Hematopoietic multipotent progenitor cell treated with erythropoietin and hydrocortisone succinate and interleukin-3 and kit ligand, for 8 days (in vitro differentiated cells): ENCODE measurements at regions not wholly inside any gene's neighbourhood (a gene's known extent, or its start where the extent isn't known, plus 50 kb on each side); places are given as distances from the start of the nearest gene placed in this dataset.
"Not testable (repeated sequence)": the region's sequence is repeated elsewhere in the genome, so short reads cannot be mapped to it uniquely, and the experiment has no call there.

Experiments
- DNase-seq: peaks from one replicate; pipeline ENCODE4 v3.0.0-alpha.2; 2015

- no peak for DNase-seq
Observed at GRCh38 chrX:87236830-87237440, 280.7 kb upstream of the KLHL4 start.

- no peak for DNase-seq
Observed at GRCh38 chrX:87265518-87265917, 252.1 kb upstream of the KLHL4 start.

- DNase-seq: no peak
Observed at GRCh38 chrX:87272491-87272890, 245.1 kb upstream of the KLHL4 start.

GRCh38 chrX:87299563-87300160 is 217.9 kb upstream of the KLHL4 start:
- DNase-seq: peak; percentile 5

GRCh38 chrX:87310780-87311179 is 206.8 kb upstream of the KLHL4 start:
- no peak for DNase-seq

- no peak for DNase-seq
Observed at GRCh38 chrX:87327267-87327666, 190.3 kb upstream of the KLHL4 start.

- no peak for DNase-seq
Observed at GRCh38 chrX:87337267-87337666, 180.3 kb upstream of the KLHL4 start.

- DNase-seq: peak; percentile 7
Observed at GRCh38 chrX:87338510-87338909, 179.1 kb upstream of the KLHL4 start.

- no peak for DNase-seq
Observed at GRCh38 chrX:87370865-87371264, 146.7 kb upstream of the KLHL4 start.

GRCh38 chrX:87374324-87374723 is 143.3 kb upstream of the KLHL4 start:
- DNase-seq: no peak

GRCh38 chrX:87376896-87377295 is 140.7 kb upstream of the KLHL4 start:
- no peak for DNase-seq

- no peak for DNase-seq
Observed at GRCh38 chrX:87388381-87388780, 129.2 kb upstream of the KLHL4 start.

GRCh38 chrX:87391742-87392141 is 125.9 kb upstream of the KLHL4 start:
- DNase-seq: no peak

GRCh38 chrX:87392369-87392768 is 125.2 kb upstream of the KLHL4 start:
- DNase-seq: no peak

GRCh38 chrX:87397103-87397886 is 120.3 kb upstream of the KLHL4 start:
- no peak for DNase-seq

- no peak for DNase-seq
Observed at GRCh38 chrX:87402256-87402655, 115.3 kb upstream of the KLHL4 start.

- DNase-seq: no peak
Observed at GRCh38 chrX:87403551-87403950, 114.1 kb upstream of the KLHL4 start.

GRCh38 chrX:87409113-87409841 is 108.3 kb upstream of the KLHL4 start:
- DNase-seq: no peak

- no peak for DNase-seq
Observed at GRCh38 chrX:87425618-87426017, 92.0 kb upstream of the KLHL4 start.

GRCh38 chrX:87434618-87435017 is 83.0 kb upstream of the KLHL4 start:
- no peak for DNase-seq

- DNase-seq: not testable (repeated sequence)
Observed at GRCh38 chrX:87448613-87449012, 69.0 kb upstream of the KLHL4 start.

- DNase-seq: not testable (repeated sequence)
Observed at GRCh38 chrX:87465757-87466156, 51.8 kb upstream of the KLHL4 start.
